DND-41 (cell line): ENCODE measurements at regions not wholly inside any gene's neighbourhood (a gene's known extent, or its start where the extent isn't known, plus 50 kb on each side); places are given as distances from the start of the nearest gene placed in this dataset.

Experiments used
- ATAC-seq: fragments of 200-7000 bp; cut with Tn5 transposase; 3 replicates; pipeline ENCODE4 v1.9.1; 2021; ENCODE audit warnings: low read depth; ENCODE audit not compliant: insufficient read depth
- DNase-seq: peaks from one replicate; pipeline ENCODE4 v3.0.0-alpha.2; 2020
- H2AFZ ChIP-seq: 2 replicates; pipeline ENCODE4 v1.6.0; 2012; ENCODE audit warnings: low read depth, low read length
- H3K27ac ChIP-seq: 2 replicates; pipeline ENCODE4 v1.5.1; 2012; ENCODE audit warnings: low read length, inconsistent platforms
- H3K27me3 ChIP-seq: fragments of 200-600 bp; sonication (generic); 2 replicates; pipeline ENCODE4 v1.6.0; 2012; ENCODE audit warnings: low read length, mild to moderate bottlenecking, inconsistent platforms; ENCODE audit not compliant: insufficient read depth, poor library complexity
- H3K36me3 ChIP-seq: 2 replicates; pipeline ENCODE4 v1.5.1; 2012; ENCODE audit warnings: low read length, inconsistent platforms; ENCODE audit not compliant: insufficient read depth
- H3K4me1 ChIP-seq: 2 replicates; pipeline ENCODE4 v1.5.1; 2012; ENCODE audit warnings: mild to moderate bottlenecking, low read length; ENCODE audit not compliant: insufficient read depth
- H3K4me2 ChIP-seq: 2 replicates; pipeline ENCODE4 v1.6.0; 2012; ENCODE audit warnings: mild to moderate bottlenecking, moderate library complexity, low read length, inconsistent platforms; ENCODE audit not compliant: insufficient read depth
- H3K4me3 ChIP-seq, 2 experiments: fragments of 200-600 bp in 1 of 2; shearing (Covaris generic) in 1 of 2; 2 replicates each; pipeline ENCODE4 v1.5.1; 2012 to 2016; ENCODE audit warnings: inconsistent platforms in 2 of 2, low read length in 2 of 2, mild to moderate bottlenecking in 2 of 2, low read depth in 1 of 2, moderate library complexity in 1 of 2
- H3K79me2 ChIP-seq: 2 replicates; pipeline ENCODE4 v1.6.0; 2012; ENCODE audit warnings: low read length, inconsistent platforms; ENCODE audit not compliant: insufficient read depth
- H3K9ac ChIP-seq: 2 replicates; pipeline ENCODE4 v1.6.0; 2012; ENCODE audit warnings: low read depth, mild to moderate bottlenecking, inconsistent platforms, low read length, moderate library complexity
- H3K9me3 ChIP-seq: 2 replicates; pipeline ENCODE4 v1.5.1; 2012; ENCODE audit warnings: low read length, moderate library complexity, mild to moderate bottlenecking, inconsistent platforms; ENCODE audit not compliant: insufficient read depth, severe bottlenecking
- H4K20me1 ChIP-seq: 2 replicates; pipeline ENCODE4 v1.6.0; 2012; ENCODE audit warnings: low read length; ENCODE audit not compliant: insufficient read depth
- CTCF ChIP-seq: IDR thresholded peaks from 2 replicates; pipeline ENCODE4 v1.5.1; 2012; ENCODE audit warnings: borderline replicate concordance, low read length, moderate library complexity, mild to moderate bottlenecking; ENCODE audit not compliant: poor library complexity, severe bottlenecking; ENCODE audit errors: extremely low read depth
- EZH2 ChIP-seq: IDR thresholded peaks from 3 replicates; pipeline ENCODE4 v1.6.1; 2012; ENCODE audit warnings: borderline replicate concordance, low read depth, mild to moderate bottlenecking, moderate library complexity, low read length, inconsistent platforms; ENCODE audit not compliant: severe bottlenecking

GRCh38 chr6:6842291-6842690 is 253.8 kb downstream of the LY86 start:
- DNase-seq (no peak), ATAC-seq (no peak)
- H3K36me3 ChIP-seq, result no peaks in the 10 kb centered on the region
- no peak overlapping the region for H3K4me3 ChIP-seq
- H4K20me1 ChIP-seq, result no peaks in the 10 kb centered on the region
- H3K27me3 ChIP-seq, result no peaks in the 10 kb centered on the region
- H3K4me2 ChIP-seq, result no peak overlapping the region
- peaks cover 9% of the 10 kb centered on the region for H3K9me3 ChIP-seq
- no peaks in the 10 kb centered on the region for H3K4me1 ChIP-seq
- no peak overlapping the region for H3K27ac ChIP-seq
- no peak for TF ChIP-seq EZH2
- TF ChIP-seq CTCF, result no peak
- no peaks in the 10 kb centered on the region for H3K79me2 ChIP-seq
- H2AFZ ChIP-seq, result no peak overlapping the region
- no peak overlapping the region for H3K9ac ChIP-seq

- H3K27me3 ChIP-seq, result no peaks in the 10 kb centered on the region
- no peak overlapping the region for H3K9ac ChIP-seq
- TF ChIP-seq EZH2, result no peak
- TF ChIP-seq CTCF, result no peak
- H3K79me2 ChIP-seq, result no peaks in the 10 kb centered on the region
- H2AFZ ChIP-seq, result no peak overlapping the region
- no peaks in the 10 kb centered on the region for H3K36me3 ChIP-seq
- H3K4me1 ChIP-seq, result no peaks in the 10 kb centered on the region
- H3K4me3 ChIP-seq, result no peak overlapping the region
- H4K20me1 ChIP-seq, result no peaks in the 10 kb centered on the region
- no peak overlapping the region for H3K27ac ChIP-seq
- ATAC-seq (no peak), DNase-seq (no peak)
- peaks cover 9% of the 10 kb centered on the region for H3K9me3 ChIP-seq
- H3K4me2 ChIP-seq, result no peak overlapping the region
Observed at GRCh38 chr6:6843057-6843627, 254.6 kb downstream of the LY86 start.

GRCh38 chr6:6843777-6844176 is 255.3 kb downstream of the LY86 start:
- H3K27me3 ChIP-seq, result no peaks in the 10 kb centered on the region
- H3K27ac ChIP-seq, result no peak overlapping the region
- peaks cover 9% of the 10 kb centered on the region for H3K9me3 ChIP-seq
- DNase-seq, result no peak
- no peak overlapping the region for H2AFZ ChIP-seq
- no peak overlapping the region for H3K4me2 ChIP-seq
- ATAC-seq, result no peak
- no peaks in the 10 kb centered on the region for H4K20me1 ChIP-seq
- H3K36me3 ChIP-seq, result no peaks in the 10 kb centered on the region
- H3K4me1 ChIP-seq, result no peaks in the 10 kb centered on the region
- no peak for TF ChIP-seq EZH2
- TF ChIP-seq CTCF, result no peak
- no peak overlapping the region for H3K4me3 ChIP-seq
- no peaks in the 10 kb centered on the region for H3K79me2 ChIP-seq
- H3K9ac ChIP-seq, result no peak overlapping the region

GRCh38 chr6:6844530-6844929 is 256.0 kb downstream of the LY86 start:
- H2AFZ ChIP-seq, result no peak overlapping the region
- peaks cover 9% of the 10 kb centered on the region for H3K9me3 ChIP-seq
- H3K4me2 ChIP-seq, result no peak overlapping the region
- DNase-seq, result no peak
- no peaks in the 10 kb centered on the region for H3K36me3 ChIP-seq
- no peak overlapping the region for H3K27ac ChIP-seq
- no peak for TF ChIP-seq EZH2
- no peak for TF ChIP-seq CTCF
- no peak overlapping the region for H3K4me3 ChIP-seq
- no peaks in the 10 kb centered on the region for H3K4me1 ChIP-seq
- H3K9ac ChIP-seq, result no peak overlapping the region
- H3K79me2 ChIP-seq, result no peaks in the 10 kb centered on the region
- H3K27me3 ChIP-seq, result no peaks in the 10 kb centered on the region
- H4K20me1 ChIP-seq, result no peaks in the 10 kb centered on the region
- ATAC-seq, result no peak
